OCI-LY1 (cell line): ENCODE measurements at regions not wholly inside any gene's neighbourhood (a gene's known extent, or its start where the extent isn't known, plus 50 kb on each side); places are given as distances from the start of the nearest gene placed in this dataset.

Source experiments
- H2AFZ ChIP-seq: fragments of 200-600 bp; sonication (generic), shearing (Covaris generic); 2 replicates; pipeline ENCODE4 v1.6.0; 2014; ENCODE audit warnings: antibody characterized with exemption, mild to moderate bottlenecking, low read length
- H3F3A ChIP-seq: fragments of 200-600 bp; sonication (generic), shearing (Covaris generic); 2 replicates; pipeline ENCODE4 v1.6.0; 2014; ENCODE audit warnings: mild to moderate bottlenecking, antibody characterized with exemption, low read length, moderate library complexity; ENCODE audit not compliant: insufficient read depth
- H3K27ac ChIP-seq: fragments of 200-600 bp; sonication (generic); 2 replicates; pipeline ENCODE4 v1.5.1; 2014; ENCODE audit warnings: low read length, mixed run types, mild to moderate bottlenecking, low read depth; ENCODE audit not compliant: poor library complexity, severe bottlenecking
- H3K27me3 ChIP-seq: fragments of 200-600 bp; sonication (generic); 2 replicates; pipeline ENCODE4 v1.6.0; 2014; ENCODE audit warnings: antibody characterized with exemption, mild to moderate bottlenecking, low read length, moderate library complexity; ENCODE audit not compliant: insufficient read depth
- H3K36me3 ChIP-seq: fragments of 200-600 bp; sonication (generic); 2 replicates; pipeline ENCODE4 v1.6.1; 2014; ENCODE audit warnings: mild to moderate bottlenecking, antibody characterized with exemption, low read length, moderate library complexity, mixed read lengths; ENCODE audit not compliant: insufficient read depth
- H3K4me1 ChIP-seq: fragments of 200-600 bp; sonication (generic); 2 replicates; pipeline ENCODE4 v1.5.1; 2014; ENCODE audit warnings: mild to moderate bottlenecking, low read length, moderate library complexity; ENCODE audit not compliant: insufficient read depth, severe bottlenecking
- H3K4me2 ChIP-seq: fragments of 200-600 bp; sonication (generic), shearing (Covaris generic); 2 replicates; pipeline ENCODE4 v1.6.1; 2014; ENCODE audit warnings: low read length
- H3K4me3 ChIP-seq: fragments of 200-600 bp; sonication (generic); 2 replicates; pipeline ENCODE4 v1.5.1; 2014; ENCODE audit warnings: low read length, low read depth, mild to moderate bottlenecking, mixed read lengths; ENCODE audit not compliant: poor library complexity, severe bottlenecking
- H3K79me2 ChIP-seq: fragments of 200-600 bp; shearing (Covaris generic); 2 replicates; pipeline ENCODE4 v1.6.1; 2016; ENCODE audit warnings: mixed run types, low read length, mixed read lengths; ENCODE audit not compliant: insufficient read depth
- H3K9ac ChIP-seq: fragments of 200-600 bp; sonication (generic), shearing (Covaris generic); 2 replicates; pipeline ENCODE4 v1.6.1; 2014; ENCODE audit warnings: mild to moderate bottlenecking, low read length, mixed read lengths
- H3K9me2 ChIP-seq: fragments of 200-600 bp; sonication (generic), shearing (Covaris generic); 2 replicates; pipeline ENCODE4 v1.6.1; 2014; ENCODE audit warnings: low read depth, mild to moderate bottlenecking, low read length, mixed read lengths
- H3K9me3 ChIP-seq: fragments of 200-600 bp; shearing (Covaris generic); 2 replicates; pipeline ENCODE4 v1.6.1; 2014; ENCODE audit warnings: low read length, mixed read lengths
- H4K20me1 ChIP-seq: fragments of 200-600 bp; sonication (generic), shearing (Covaris generic); 2 replicates; pipeline ENCODE4 v1.6.0; 2016; ENCODE audit warnings: mild to moderate bottlenecking, low read length; ENCODE audit not compliant: insufficient read depth
- CTCF ChIP-seq: fragments of 200-600 bp; sonication (generic), shearing (Covaris generic); IDR thresholded peaks from 2 replicates; pipeline ENCODE4 v1.5.1; 2017; ENCODE audit warnings: mild to moderate bottlenecking, antibody characterized with exemption, low read length, moderate library complexity, mixed read lengths
- EZH2 ChIP-seq: fragments of 200-600 bp; sonication (generic), shearing (Covaris generic); IDR thresholded peaks from 2 replicates; pipeline ENCODE4 v1.8.0; 2017; ENCODE audit warnings: borderline replicate concordance, mixed run types, mild to moderate bottlenecking, antibody characterized with exemption, low read length, moderate library complexity, mixed read lengths

DNA sequence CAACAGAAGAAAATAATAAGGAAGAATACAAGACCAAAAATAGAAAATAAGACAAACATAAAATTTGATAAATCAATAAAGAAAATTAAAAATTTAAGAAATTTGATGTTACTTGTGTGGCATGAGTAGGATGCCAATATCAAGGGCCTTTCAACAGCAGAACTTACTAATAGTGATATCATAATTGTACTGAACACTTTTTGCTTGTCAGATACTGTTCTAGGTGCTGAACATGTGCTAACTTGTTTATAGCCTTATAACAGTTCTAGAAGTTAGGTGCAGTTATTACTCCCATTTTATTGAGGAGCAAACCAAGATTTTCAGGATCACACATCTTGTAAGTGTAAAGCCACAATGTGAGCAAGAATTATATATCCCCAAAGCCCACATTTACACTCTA is 546.0 kb upstream of the EPHA5 start:
- Histone ChIP-seq H4K20me1 (no peaks in the 10 kb centered on the region), H3F3A (no peaks in the 10 kb centered on the region), H3K79me2 (no peaks in the 10 kb centered on the region), H3K4me3 (no peak overlapping the region), H3K4me2 (no peak overlapping the region), H3K4me1 (no peaks in the 10 kb centered on the region), H2AFZ (no peak overlapping the region), H3K9me2 (no peaks in the 10 kb centered on the region), H3K27ac (no peak overlapping the region), H3K9me3 (no peaks in the 10 kb centered on the region), H3K27me3 (no peaks in the 10 kb centered on the region), H3K36me3 (no peaks in the 10 kb centered on the region), H3K9ac (no peak overlapping the region)
- TF ChIP-seq CTCF = no peak
- no peak for TF ChIP-seq EZH2

GRCh38 chr4:66212489-66212888 is 542.2 kb upstream of the EPHA5 start:
- Histone ChIP-seq H4K20me1 (no peaks in the 10 kb centered on the region), H3K9me2 (no peaks in the 10 kb centered on the region), H3K27me3 (no peaks in the 10 kb centered on the region), H3K9me3 (no peaks in the 10 kb centered on the region), H3K9ac (no peak overlapping the region), H2AFZ (no peak overlapping the region), H3K4me3 (no peak overlapping the region), H3K79me2 (no peaks in the 10 kb centered on the region), H3K27ac (no peak overlapping the region), H3K4me2 (no peak overlapping the region), H3F3A (no peaks in the 10 kb centered on the region), H3K36me3 (no peaks in the 10 kb centered on the region), H3K4me1 (no peaks in the 10 kb centered on the region)
- TF ChIP-seq EZH2 = no peak
- no peak for TF ChIP-seq CTCF

DNA sequence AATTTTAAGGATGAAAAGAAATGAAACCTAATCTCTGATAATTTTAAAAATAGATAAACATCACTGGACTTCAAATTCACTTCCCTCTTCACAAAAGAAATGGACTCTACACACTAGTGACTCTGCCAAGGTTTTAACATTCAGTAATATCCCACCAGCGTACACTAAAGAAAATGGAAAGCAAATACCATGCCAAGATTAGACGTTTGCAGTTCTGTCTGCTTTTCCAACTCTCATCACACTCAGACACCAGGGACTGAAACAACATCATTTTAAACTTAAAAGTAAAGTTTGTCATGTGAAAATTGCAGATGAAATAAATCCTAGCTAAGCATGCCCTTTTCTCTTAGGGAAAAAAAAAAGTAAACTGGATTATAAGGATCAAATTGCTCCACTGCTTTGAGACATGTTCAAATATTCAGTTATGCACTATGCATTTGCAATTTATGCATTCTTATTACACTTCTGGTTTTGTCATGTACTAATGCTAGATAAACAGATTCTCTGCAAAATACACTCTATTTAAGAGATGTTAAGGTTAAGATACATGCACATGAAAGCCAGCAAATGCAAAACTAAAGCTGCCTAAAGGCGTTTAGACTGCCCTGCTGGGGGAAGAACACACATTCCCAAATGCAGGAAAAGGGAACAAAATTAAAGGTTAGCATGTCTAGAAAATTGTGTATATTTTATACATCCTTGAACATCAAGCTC is 534.4 kb upstream of the EPHA5 start:
- no peaks in the 10 kb centered on the region for H3F3A ChIP-seq
- TF ChIP-seq EZH2 (no peak), CTCF (no peak)
- H3K9me3 ChIP-seq = no peaks in the 10 kb centered on the region
- no peak overlapping the region for H3K4me2 ChIP-seq
- no peaks in the 10 kb centered on the region for H3K4me1 ChIP-seq
- H4K20me1 ChIP-seq = no peaks in the 10 kb centered on the region
- no peak overlapping the region for H2AFZ ChIP-seq
- H3K9ac ChIP-seq = no peak overlapping the region
- no peak overlapping the region for H3K27ac ChIP-seq
- H3K79me2 ChIP-seq = no peaks in the 10 kb centered on the region
- no peak overlapping the region for H3K4me3 ChIP-seq
- H3K9me2 ChIP-seq = no peaks in the 10 kb centered on the region
- H3K27me3 ChIP-seq = no peaks in the 10 kb centered on the region
- no peaks in the 10 kb centered on the region for H3K36me3 ChIP-seq
